ENCODE measurements at regions not wholly inside any gene's neighbourhood (a gene's known extent, or its start where the extent isn't known, plus 50 kb on each side); places are given as distances from the start of the nearest gene placed in this dataset.

DNA sequence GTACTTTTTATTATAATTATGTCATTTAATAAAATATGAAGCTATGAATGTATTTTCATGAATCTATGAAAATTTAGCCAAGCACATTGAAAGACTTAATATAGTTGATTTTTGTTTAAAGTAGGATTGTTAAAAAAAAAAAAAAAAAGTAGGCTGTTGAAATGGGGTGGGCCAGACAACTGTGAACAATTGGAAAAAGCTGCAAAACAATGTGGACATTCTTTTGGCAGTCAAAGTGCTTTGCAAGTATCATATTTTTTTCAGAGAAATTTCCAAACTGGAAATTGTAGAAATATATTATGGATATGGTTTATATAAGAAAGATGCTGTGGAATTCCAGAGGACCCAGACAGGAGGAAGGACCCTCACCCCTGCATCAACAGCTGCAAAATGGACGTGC is 82.1 kb downstream of the ETAA1 start:
- TF ChIP-seq ZFX (IDR thresholded peaks at IDR 0.05; ENCODE audit: borderline replicate concordance) (no peak), CTCF (IDR thresholded peaks at IDR 0.05) (no peak)

DNA sequence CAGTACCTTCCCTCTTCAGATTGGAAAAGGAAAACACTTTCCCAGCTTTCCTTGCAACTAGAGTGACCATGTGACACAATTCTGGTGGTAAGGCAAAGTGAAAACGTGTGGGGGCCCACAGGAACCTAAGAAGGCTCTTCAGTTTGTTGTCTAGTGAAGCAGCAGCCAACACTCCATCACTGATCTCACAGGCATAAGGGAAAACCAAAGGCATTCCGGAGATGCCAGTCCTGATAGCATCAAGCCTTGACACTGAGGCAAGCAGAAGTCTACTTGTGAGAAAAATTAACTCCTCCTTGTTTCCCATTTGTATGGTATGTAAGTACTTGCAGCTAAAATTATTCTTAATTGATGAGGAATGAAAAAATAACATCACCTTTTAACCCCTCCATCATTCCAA is 88.3 kb downstream of the ETAA1 start:
- no peak for TF ChIP-seq CTCF (IDR thresholded peaks at IDR 0.05)
- TF ChIP-seq ZFX (IDR thresholded peaks at IDR 0.05; ENCODE audit: borderline replicate concordance), result no peak
- H3K27ac ChIP-seq, result no peak overlapping the region

More for the DNA sequence above, 82.1 kb downstream of the ETAA1 start:
- H3K27ac ChIP-seq, result no peak overlapping the region

- H3K27ac ChIP-seq, result no peak overlapping the region
- TF ChIP-seq CTCF (IDR thresholded peaks at IDR 0.05) (no peak), ZFX (IDR thresholded peaks at IDR 0.05; ENCODE audit: borderline replicate concordance) (no peak)
Observed at GRCh38 chr2:67486041-67486796, 89.1 kb downstream of the ETAA1 start.

DNA sequence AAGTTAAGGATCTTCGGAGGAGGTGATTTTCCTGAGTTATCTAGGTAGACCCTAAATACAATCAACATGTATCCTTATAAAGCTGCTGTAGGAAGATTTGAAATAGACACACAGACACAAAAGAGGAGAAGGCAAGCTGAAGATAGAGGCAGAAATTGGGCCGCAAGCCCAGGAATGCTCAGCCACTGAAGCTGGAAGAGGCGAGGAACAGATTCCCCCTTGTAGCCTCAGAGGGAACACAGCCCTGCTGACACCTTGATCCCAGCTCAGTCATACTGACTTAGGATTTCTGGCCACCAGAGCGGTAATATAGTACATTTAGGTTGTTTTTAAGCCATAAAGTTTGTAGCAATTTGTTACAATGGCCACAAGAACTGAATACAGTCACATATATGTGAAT is 90.9 kb downstream of the ETAA1 start:
- TF ChIP-seq CTCF (IDR thresholded peaks at IDR 0.05), result no peak
- no peak for TF ChIP-seq ZFX (IDR thresholded peaks at IDR 0.05; ENCODE audit: borderline replicate concordance)
- H3K27ac ChIP-seq, result no peak overlapping the region

GRCh38 chr2:67489396-67489795 is 92.3 kb downstream of the ETAA1 start:
- H3K27ac ChIP-seq, result no peak overlapping the region
- TF ChIP-seq CTCF (IDR thresholded peaks at IDR 0.05) (no peak), ZFX (IDR thresholded peaks at IDR 0.05; ENCODE audit: borderline replicate concordance) (no peak)

DNA sequence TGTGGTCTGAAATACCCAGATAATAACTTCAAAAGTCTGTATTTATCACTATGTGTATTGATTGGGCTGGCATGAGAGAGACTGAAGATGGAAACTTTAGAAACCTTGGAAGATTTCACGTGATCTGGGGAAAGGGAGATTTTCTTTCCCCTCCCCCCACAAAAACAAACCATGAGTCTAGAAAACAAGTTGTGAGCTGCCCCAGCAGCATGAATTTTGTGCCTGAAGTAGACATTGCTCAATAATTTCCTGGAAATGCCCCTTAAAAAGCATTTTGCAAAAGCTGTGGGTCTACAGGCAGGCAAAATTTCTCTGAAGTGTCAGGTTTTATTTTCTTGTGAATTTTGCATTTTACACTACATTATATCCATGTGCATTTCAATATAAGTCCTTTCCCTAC is 101.8 kb downstream of the ETAA1 start:
- H3K27ac ChIP-seq, result no peak overlapping the region
- TF ChIP-seq ZFX (IDR thresholded peaks at IDR 0.05; ENCODE audit: borderline replicate concordance) (no peak), CTCF (IDR thresholded peaks at IDR 0.05) (no peak)

- TF ChIP-seq ZFX (IDR thresholded peaks at IDR 0.05; ENCODE audit: borderline replicate concordance) (no peak), CTCF (IDR thresholded peaks at IDR 0.05) (no peak)
- no peak overlapping the region for H3K27ac ChIP-seq
Observed at GRCh38 chr2:67499989-67500388, 102.9 kb downstream of the ETAA1 start.

All from 22Rv1 (cell line).